ENCODE measurements at regions not wholly inside any gene's neighbourhood (a gene's known extent, or its start where the extent isn't known, plus 50 kb on each side); places are given as distances from the start of the nearest gene placed in this dataset.

- no peak overlapping the region for H3K27ac Mint-ChIP-seq
- CTCF ChIA-PET: no interaction called here
- H3K27me3 Mint-ChIP-seq: no peaks in the 10 kb centered on the region
- peaks cover 30% of the 10 kb centered on the region for H3K9me3 Mint-ChIP-seq
- no peak for DNase-seq
- intact Hi-C loops (cut with micrococcal nuclease): no loop called here
- POLR2A ChIA-PET: no interaction called here
- no peaks in the 10 kb centered on the region for H3K36me3 Mint-ChIP-seq
- H3K4me1 Mint-ChIP-seq (ENCODE audit: low read depth): no peaks in the 10 kb centered on the region
- no peak overlapping the region for H3K4me3 Mint-ChIP-seq
Observed at GRCh38 chr16:62564291-62564690, 528.1 kb upstream of the CDH8 start.

GRCh38 chr16:62562121-62562520 is 525.9 kb upstream of the CDH8 start:
- intact Hi-C loops (cut with micrococcal nuclease): no loop called here
- DNase-seq: no peak
- Mint-ChIP-seq H3K27ac (no peak overlapping the region), H3K9me3 (peaks cover 26% of the 10 kb centered on the region), H3K4me3 (no peak overlapping the region), H3K36me3 (no peaks in the 10 kb centered on the region), H3K27me3 (no peaks in the 10 kb centered on the region), H3K4me1 (ENCODE audit: low read depth) (no peaks in the 10 kb centered on the region)
- CTCF ChIA-PET: interaction anchor here (0.8 kb wide), 1 partner anchor 16 kb away, joined by 3 read pairs; no protein-coding TSS in a partner anchor
- POLR2A ChIA-PET: no interaction called here

- Mint-ChIP-seq H3K27me3 (no peaks in the 10 kb centered on the region), H3K9me3 (peaks cover 23% of the 10 kb centered on the region), H3K27ac (no peak overlapping the region), H3K4me3 (no peak overlapping the region), H3K36me3 (no peaks in the 10 kb centered on the region), H3K4me1 (ENCODE audit: low read depth) (no peaks in the 10 kb centered on the region)
- ChIA-PET POLR2A (no interaction called here), CTCF (no interaction called here)
- intact Hi-C loops (cut with micrococcal nuclease): no loop called here
- DNase-seq: no peak
Observed at GRCh38 chr16:62549875-62550274, 513.6 kb upstream of the CDH8 start.

- CTCF ChIA-PET: no interaction called here
- no peak overlapping the region for H3K4me3 Mint-ChIP-seq
- POLR2A ChIA-PET: no interaction called here
- peaks cover 26% of the 10 kb centered on the region for H3K9me3 Mint-ChIP-seq
- no peak for DNase-seq
- H3K27ac Mint-ChIP-seq: no peak overlapping the region
- no peaks in the 10 kb centered on the region for H3K27me3 Mint-ChIP-seq
- no peaks in the 10 kb centered on the region for H3K4me1 Mint-ChIP-seq (ENCODE audit: low read depth)
- intact Hi-C loops (cut with micrococcal nuclease): no loop called here
- no peaks in the 10 kb centered on the region for H3K36me3 Mint-ChIP-seq
Observed at GRCh38 chr16:62548095-62548494, 511.9 kb upstream of the CDH8 start.

GRCh38 chr16:62546701-62547100 is 510.5 kb upstream of the CDH8 start:
- no peaks in the 10 kb centered on the region for H3K4me1 Mint-ChIP-seq (ENCODE audit: low read depth)
- POLR2A ChIA-PET: no interaction called here
- H3K9me3 Mint-ChIP-seq: peaks cover 23% of the 10 kb centered on the region
- no peak for DNase-seq
- no peak overlapping the region for H3K4me3 Mint-ChIP-seq
- CTCF ChIA-PET: interaction anchor here (1.0 kb wide), 1 partner anchor 15 kb away, joined by 3 read pairs; no protein-coding TSS in a partner anchor
- H3K36me3 Mint-ChIP-seq: no peaks in the 10 kb centered on the region
- intact Hi-C loops (cut with micrococcal nuclease): no loop called here
- H3K27ac Mint-ChIP-seq: no peak overlapping the region
- no peaks in the 10 kb centered on the region for H3K27me3 Mint-ChIP-seq

GRCh38 chr16:62545039-62545438 is 508.8 kb upstream of the CDH8 start:
- Mint-ChIP-seq H3K27ac (no peak overlapping the region), H3K4me1 (ENCODE audit: low read depth) (no peaks in the 10 kb centered on the region), H3K36me3 (no peaks in the 10 kb centered on the region), H3K9me3 (peaks cover 27% of the 10 kb centered on the region), H3K27me3 (no peaks in the 10 kb centered on the region), H3K4me3 (no peak overlapping the region)
- DNase-seq: no peak
- intact Hi-C loops (cut with micrococcal nuclease): no loop called here
- ChIA-PET CTCF (no interaction called here), POLR2A (no interaction called here)

- Mint-ChIP-seq H3K4me3 (no peak overlapping the region), H3K4me1 (ENCODE audit: low read depth) (no peaks in the 10 kb centered on the region), H3K36me3 (no peaks in the 10 kb centered on the region), H3K27ac (no peak overlapping the region), H3K9me3 (peaks cover 24% of the 10 kb centered on the region), H3K27me3 (no peaks in the 10 kb centered on the region)
- ChIA-PET CTCF (no interaction called here), POLR2A (no interaction called here)
- intact Hi-C loops (cut with micrococcal nuclease): no loop called here
- DNase-seq: no peak
Observed at GRCh38 chr16:62543516-62543915, 507.3 kb upstream of the CDH8 start.

GRCh38 chr16:62539657-62540056 is 503.4 kb upstream of the CDH8 start:
- intact Hi-C loops (cut with micrococcal nuclease): no loop called here
- DNase-seq: no peak
- Mint-ChIP-seq H3K9me3 (peaks cover 17% of the 10 kb centered on the region), H3K4me3 (no peak overlapping the region), H3K27me3 (no peaks in the 10 kb centered on the region), H3K27ac (no peak overlapping the region), H3K4me1 (ENCODE audit: low read depth) (no peaks in the 10 kb centered on the region), H3K36me3 (no peaks in the 10 kb centered on the region)
- POLR2A ChIA-PET: no interaction called here
- CTCF ChIA-PET: no interaction called here

- ChIA-PET POLR2A (no interaction called here), CTCF (no interaction called here)
- Mint-ChIP-seq H3K27ac (no peak overlapping the region), H3K4me1 (ENCODE audit: low read depth) (no peaks in the 10 kb centered on the region), H3K4me3 (no peak overlapping the region), H3K9me3 (peaks cover 27% of the 10 kb centered on the region), H3K36me3 (no peaks in the 10 kb centered on the region), H3K27me3 (no peaks in the 10 kb centered on the region)
- DNase-seq: no peak
- intact Hi-C loops (cut with micrococcal nuclease): no loop called here
Observed at GRCh38 chr16:62530426-62530825, 494.2 kb upstream of the CDH8 start.

GRCh38 chr16:62516001-62516400 is 479.8 kb upstream of the CDH8 start:
- Mint-ChIP-seq H3K9me3 (peaks cover 45% of the 10 kb centered on the region), H3K4me1 (ENCODE audit: low read depth) (no peaks in the 10 kb centered on the region), H3K4me3 (no peak overlapping the region), H3K27ac (no peak overlapping the region), H3K27me3 (no peaks in the 10 kb centered on the region), H3K36me3 (no peaks in the 10 kb centered on the region)
- no peak for DNase-seq
- intact Hi-C loops (cut with micrococcal nuclease): no loop called here
- ChIA-PET CTCF (no interaction called here), POLR2A (no interaction called here)

GRCh38 chr16:62503073-62503472 is 466.8 kb upstream of the CDH8 start:
- Mint-ChIP-seq H3K4me3 (no peak overlapping the region), H3K9me3 (peaks cover 38% of the 10 kb centered on the region), H3K4me1 (ENCODE audit: low read depth) (no peaks in the 10 kb centered on the region), H3K27me3 (no peaks in the 10 kb centered on the region), H3K36me3 (peaks cover 3% of the 10 kb centered on the region), H3K27ac (no peak overlapping the region)
- CTCF ChIA-PET: no interaction called here
- intact Hi-C loops (cut with micrococcal nuclease): no loop called here
- no peak for DNase-seq
- POLR2A ChIA-PET: no interaction called here

- intact Hi-C loops (cut with micrococcal nuclease): no loop called here
- Mint-ChIP-seq H3K27me3 (no peaks in the 10 kb centered on the region), H3K4me3 (no peak overlapping the region), H3K9me3 (peaks cover 34% of the 10 kb centered on the region), H3K4me1 (ENCODE audit: low read depth) (no peaks in the 10 kb centered on the region), H3K27ac (no peak overlapping the region), H3K36me3 (no peaks in the 10 kb centered on the region)
- ChIA-PET POLR2A (no interaction called here), CTCF (no interaction called here)
- DNase-seq: no peak
Observed at GRCh38 chr16:62478903-62479458, 442.7 kb upstream of the CDH8 start.

GRCh38 chr16:62477796-62478195 is 441.6 kb upstream of the CDH8 start:
- no peak overlapping the region for H3K27ac Mint-ChIP-seq
- intact Hi-C loops (cut with micrococcal nuclease): no loop called here

GRCh38 chr16:62475573-62475972 is 439.3 kb upstream of the CDH8 start:
- H3K27ac Mint-ChIP-seq: no peak overlapping the region
- intact Hi-C loops (cut with micrococcal nuclease): no loop called here
- H3K27me3 Mint-ChIP-seq: no peaks in the 10 kb centered on the region
- ChIA-PET POLR2A (no interaction called here), CTCF (no interaction called here)
- DNase-seq: no peak
- H3K4me1 Mint-ChIP-seq (ENCODE audit: low read depth): no peaks in the 10 kb centered on the region
- H3K9me3 Mint-ChIP-seq: peaks cover 48% of the 10 kb centered on the region
- no peaks in the 10 kb centered on the region for H3K36me3 Mint-ChIP-seq
- H3K4me3 Mint-ChIP-seq: no peak overlapping the region

More at GRCh38 chr16:62477796-62478195, 441.6 kb upstream of the CDH8 start:
- Mint-ChIP-seq H3K9me3 (peaks cover 29% of the 10 kb centered on the region), H3K4me1 (ENCODE audit: low read depth) (no peaks in the 10 kb centered on the region), H3K4me3 (no peak overlapping the region), H3K27me3 (no peaks in the 10 kb centered on the region), H3K36me3 (no peaks in the 10 kb centered on the region)
- ChIA-PET POLR2A (no interaction called here), CTCF (no interaction called here)
- DNase-seq: no peak
